ENCODE measurements at regions not wholly inside any gene's neighbourhood (a gene's known extent, or its start where the extent isn't known, plus 50 kb on each side); places are given as distances from the start of the nearest gene placed in this dataset.
"Not testable (repeated sequence)": the region's sequence is repeated elsewhere in the genome, so short reads cannot be mapped to it uniquely, and the experiment has no call there.

GRCh38 chr4:33802578-33802977, 2441.7 kb downstream of the ARAP2 start:
- Histone ChIP-seq H3K27ac (ENCODE audit: insufficient read depth in 1 of 2, low read depth in 1 of 2, low read length in 2 of 2, poor library complexity in 1 of 2, severe bottlenecking in 2 of 2) (no peak overlapping the region), H3K27me3 (replicated peaks in 2 of 5; ENCODE audit: control insufficient read depth in 4 of 5, insufficient read depth in 5 of 5, low read length in 4 of 5) (no peaks in the 10 kb centered on the region), H3K36me3 (ENCODE audit: control insufficient read depth in 4 of 4, insufficient read depth in 4 of 4, low read length in 3 of 4) (no peaks in the 10 kb centered on the region), H3K9me3 (ENCODE audit: control extremely low read depth in 1 of 5, control insufficient read depth in 4 of 5, insufficient read depth in 2 of 5, low read depth in 1 of 5, low read length in 4 of 5) (no peaks in the 10 kb centered on the region), H3K4me1 (ENCODE audit: control extremely low read depth in 1 of 4, control insufficient read depth in 4 of 4, insufficient read depth in 4 of 4, low read length in 3 of 4) (no peaks in the 10 kb centered on the region), H3K4me3 (ENCODE audit: control insufficient read depth in 1 of 7, extremely low read depth in 1 of 7, insufficient read depth in 4 of 7, low read depth in 2 of 7, low read length in 6 of 7) (no peak overlapping the region)
- CTCF ChIA-PET: no interaction called here
- DNase-seq: no peak
- POLR2A ChIA-PET: no interaction called here
- 75% methylated on average over 1 of the region's 2 CpGs for WGBS (ENCODE audit: insufficient coverage)

GRCh38 chr4:33825685-33826084, 2418.6 kb downstream of the ARAP2 start:
- no peak overlapping the region for H3K27ac ChIP-seq (ENCODE audit: insufficient read depth in 1 of 2, low read depth in 1 of 2, low read length in 2 of 2, poor library complexity in 1 of 2, severe bottlenecking in 2 of 2)
- no peaks in the 10 kb centered on the region for H3K4me1 ChIP-seq (ENCODE audit: control extremely low read depth in 1 of 4, control insufficient read depth in 4 of 4, insufficient read depth in 4 of 4, low read length in 3 of 4)
- CTCF ChIA-PET: no interaction called here
- H3K27me3 ChIP-seq (replicated peaks in 2 of 5; ENCODE audit: control insufficient read depth in 4 of 5, insufficient read depth in 5 of 5, low read length in 4 of 5): no peaks in the 10 kb centered on the region
- no peak for DNase-seq
- no peaks in the 10 kb centered on the region for H3K36me3 ChIP-seq (ENCODE audit: control insufficient read depth in 4 of 4, insufficient read depth in 4 of 4, low read length in 3 of 4)
- H3K9me3 ChIP-seq (ENCODE audit: control extremely low read depth in 1 of 5, control insufficient read depth in 4 of 5, insufficient read depth in 2 of 5, low read depth in 1 of 5, low read length in 4 of 5): no peaks in the 10 kb centered on the region
- POLR2A ChIA-PET: no interaction called here
- no peak overlapping the region for H3K4me3 ChIP-seq (ENCODE audit: control insufficient read depth in 1 of 7, extremely low read depth in 1 of 7, insufficient read depth in 4 of 7, low read depth in 2 of 7, low read length in 6 of 7)

- H3K27me3 ChIP-seq (replicated peaks in 2 of 5; ENCODE audit: control insufficient read depth in 4 of 5, insufficient read depth in 5 of 5, low read length in 4 of 5); H3K27ac ChIP-seq (ENCODE audit: insufficient read depth in 1 of 2, low read depth in 1 of 2, low read length in 2 of 2, poor library complexity in 1 of 2, severe bottlenecking in 2 of 2); H3K4me1 ChIP-seq (ENCODE audit: control extremely low read depth in 1 of 4, control insufficient read depth in 4 of 4, insufficient read depth in 4 of 4, low read length in 3 of 4); POLR2A ChIA-PET; DNase-seq; H3K36me3 ChIP-seq (ENCODE audit: control insufficient read depth in 4 of 4, insufficient read depth in 4 of 4, low read length in 3 of 4); H3K4me3 ChIP-seq (ENCODE audit: control insufficient read depth in 1 of 7, extremely low read depth in 1 of 7, insufficient read depth in 4 of 7, low read depth in 2 of 7, low read length in 6 of 7); CTCF ChIA-PET; H3K9me3 ChIP-seq (ENCODE audit: control extremely low read depth in 1 of 5, control insufficient read depth in 4 of 5, insufficient read depth in 2 of 5, low read depth in 1 of 5, low read length in 4 of 5): not testable (repeated sequence)
- no CpG with 5 or more reads among the region's 1 CpG for WGBS (ENCODE audit: insufficient coverage)
Observed at GRCh38 chr4:33829356-33829755, 2415.0 kb downstream of the ARAP2 start.

GRCh38 chr4:33831442-33832066, 2412.8 kb downstream of the ARAP2 start:
- POLR2A ChIA-PET: interaction anchor here (0.7 kb wide), 1 partner anchor 43 kb away, joined by 4 read pairs; no protein-coding TSS in a partner anchor
- no peaks in the 10 kb centered on the region for H3K36me3 ChIP-seq (ENCODE audit: control insufficient read depth in 4 of 4, insufficient read depth in 4 of 4, low read length in 3 of 4)
- no peak overlapping the region for H3K4me3 ChIP-seq (ENCODE audit: control insufficient read depth in 1 of 7, extremely low read depth in 1 of 7, insufficient read depth in 4 of 7, low read depth in 2 of 7, low read length in 6 of 7)
- no peaks in the 10 kb centered on the region for H3K9me3 ChIP-seq (ENCODE audit: control extremely low read depth in 1 of 5, control insufficient read depth in 4 of 5, insufficient read depth in 2 of 5, low read depth in 1 of 5, low read length in 4 of 5)
- no peaks in the 10 kb centered on the region for H3K4me1 ChIP-seq (ENCODE audit: control extremely low read depth in 1 of 4, control insufficient read depth in 4 of 4, insufficient read depth in 4 of 4, low read length in 3 of 4)
- 100% methylated on average over 1 of the region's 3 CpGs for WGBS (ENCODE audit: insufficient coverage)
- H3K27ac ChIP-seq (ENCODE audit: insufficient read depth in 1 of 2, low read depth in 1 of 2, low read length in 2 of 2, poor library complexity in 1 of 2, severe bottlenecking in 2 of 2): no peak overlapping the region
- CTCF ChIA-PET: no interaction called here
- no peaks in the 10 kb centered on the region for H3K27me3 ChIP-seq (replicated peaks in 2 of 5; ENCODE audit: control insufficient read depth in 4 of 5, insufficient read depth in 5 of 5, low read length in 4 of 5)
- no peak for DNase-seq

GRCh38 chr4:33835764-33836163, 2408.6 kb downstream of the ARAP2 start:
- POLR2A ChIA-PET; H3K9me3 ChIP-seq (ENCODE audit: control extremely low read depth in 1 of 5, control insufficient read depth in 4 of 5, insufficient read depth in 2 of 5, low read depth in 1 of 5, low read length in 4 of 5); H3K27ac ChIP-seq (ENCODE audit: insufficient read depth in 1 of 2, low read depth in 1 of 2, low read length in 2 of 2, poor library complexity in 1 of 2, severe bottlenecking in 2 of 2); DNase-seq; CTCF ChIA-PET; H3K4me1 ChIP-seq (ENCODE audit: control extremely low read depth in 1 of 4, control insufficient read depth in 4 of 4, insufficient read depth in 4 of 4, low read length in 3 of 4); H3K36me3 ChIP-seq (ENCODE audit: control insufficient read depth in 4 of 4, insufficient read depth in 4 of 4, low read length in 3 of 4); H3K4me3 ChIP-seq (ENCODE audit: control insufficient read depth in 1 of 7, extremely low read depth in 1 of 7, insufficient read depth in 4 of 7, low read depth in 2 of 7, low read length in 6 of 7); H3K27me3 ChIP-seq (replicated peaks in 2 of 5; ENCODE audit: control insufficient read depth in 4 of 5, insufficient read depth in 5 of 5, low read length in 4 of 5): not testable (repeated sequence)
- whole genome bisulfite sequencing (ENCODE audit: insufficient coverage): no CpG with 5 or more reads among the region's 3 CpGs

- ChIA-PET POLR2A (no interaction called here), CTCF (no interaction called here)
- H3K9me3 ChIP-seq (ENCODE audit: control extremely low read depth in 1 of 5, control insufficient read depth in 4 of 5, insufficient read depth in 2 of 5, low read depth in 1 of 5, low read length in 4 of 5): no peaks in the 10 kb centered on the region
- no peaks in the 10 kb centered on the region for H3K36me3 ChIP-seq (ENCODE audit: control insufficient read depth in 4 of 4, insufficient read depth in 4 of 4, low read length in 3 of 4)
- WGBS (ENCODE audit: insufficient coverage): 90% methylated on average over 4 of the region's 5 CpGs
- no peaks in the 10 kb centered on the region for H3K27me3 ChIP-seq (replicated peaks in 2 of 5; ENCODE audit: control insufficient read depth in 4 of 5, insufficient read depth in 5 of 5, low read length in 4 of 5)
- H3K27ac ChIP-seq (ENCODE audit: insufficient read depth in 1 of 2, low read depth in 1 of 2, low read length in 2 of 2, poor library complexity in 1 of 2, severe bottlenecking in 2 of 2): no peak overlapping the region
- no peak for DNase-seq
- no peaks in the 10 kb centered on the region for H3K4me1 ChIP-seq (ENCODE audit: control extremely low read depth in 1 of 4, control insufficient read depth in 4 of 4, insufficient read depth in 4 of 4, low read length in 3 of 4)
- H3K4me3 ChIP-seq (ENCODE audit: control insufficient read depth in 1 of 7, extremely low read depth in 1 of 7, insufficient read depth in 4 of 7, low read depth in 2 of 7, low read length in 6 of 7): no peak overlapping the region
Observed at GRCh38 chr4:33837043-33837838, 2407.1 kb downstream of the ARAP2 start.

- whole genome bisulfite sequencing (ENCODE audit: insufficient coverage): 0% methylated on average over 1 of the region's 1 CpG
- Histone ChIP-seq H3K36me3 (ENCODE audit: control insufficient read depth in 4 of 4, insufficient read depth in 4 of 4, low read length in 3 of 4) (no peaks in the 10 kb centered on the region), H3K27me3 (replicated peaks in 2 of 5; ENCODE audit: control insufficient read depth in 4 of 5, insufficient read depth in 5 of 5, low read length in 4 of 5) (no peaks in the 10 kb centered on the region), H3K27ac (ENCODE audit: insufficient read depth in 1 of 2, low read depth in 1 of 2, low read length in 2 of 2, poor library complexity in 1 of 2, severe bottlenecking in 2 of 2) (no peak overlapping the region), H3K4me1 (ENCODE audit: control extremely low read depth in 1 of 4, control insufficient read depth in 4 of 4, insufficient read depth in 4 of 4, low read length in 3 of 4) (no peaks in the 10 kb centered on the region), H3K4me3 (ENCODE audit: control insufficient read depth in 1 of 7, extremely low read depth in 1 of 7, insufficient read depth in 4 of 7, low read depth in 2 of 7, low read length in 6 of 7) (no peak overlapping the region), H3K9me3 (ENCODE audit: control extremely low read depth in 1 of 5, control insufficient read depth in 4 of 5, insufficient read depth in 2 of 5, low read depth in 1 of 5, low read length in 4 of 5) (no peaks in the 10 kb centered on the region)
- no peak for DNase-seq
- POLR2A ChIA-PET: no interaction called here
- CTCF ChIA-PET: no interaction called here
Observed at GRCh38 chr4:33841120-33841519, 2403.2 kb downstream of the ARAP2 start.

Data from common myeloid progenitor, CD34-positive (primary cell).